Head of caudate nucleus (tissue), 42 donors: ENCODE measurements at regions not wholly inside any gene's neighbourhood (a gene's known extent, or its start where the extent isn't known, plus 50 kb on each side); places are given as distances from the start of the nearest gene placed in this dataset.

Experiments used
- DNase-seq, 42 donors: peaks; one replicate each; pipeline versions ENCODE4 v3.0.0 to v3.0.0-alpha.2; 2020 to 2021; ENCODE audit warnings: mixed read lengths in 7 of 42
- intact Hi-C: fragments of 100-400 bp; cut with DNase I; formaldehyde crosslinking; loops from one replicate; pipeline ENCODE4 v1.15.0; 2022

DNA sequence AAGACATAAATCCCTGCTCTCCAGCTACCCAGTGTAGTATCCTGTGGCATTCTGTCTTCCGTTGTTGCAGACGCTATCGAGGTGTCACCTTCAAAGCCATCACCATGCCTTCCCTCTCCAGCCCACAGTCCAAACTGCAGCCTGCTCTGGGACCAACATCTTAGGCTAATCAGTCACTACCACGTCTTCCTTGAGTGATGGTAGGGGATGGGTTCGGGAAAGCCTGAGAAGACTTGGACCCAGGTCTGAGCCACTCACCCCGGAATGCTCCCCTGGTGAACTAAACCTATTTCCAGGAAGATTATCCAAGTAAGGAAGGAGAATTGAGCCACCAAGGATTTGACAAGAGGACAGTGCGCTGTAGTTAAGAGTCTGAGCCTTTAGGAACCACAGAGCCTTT, 52.9 kb upstream of the IRX1 start:
- DNase-seq: no peak
- intact Hi-C loops: no loop called here

DNA sequence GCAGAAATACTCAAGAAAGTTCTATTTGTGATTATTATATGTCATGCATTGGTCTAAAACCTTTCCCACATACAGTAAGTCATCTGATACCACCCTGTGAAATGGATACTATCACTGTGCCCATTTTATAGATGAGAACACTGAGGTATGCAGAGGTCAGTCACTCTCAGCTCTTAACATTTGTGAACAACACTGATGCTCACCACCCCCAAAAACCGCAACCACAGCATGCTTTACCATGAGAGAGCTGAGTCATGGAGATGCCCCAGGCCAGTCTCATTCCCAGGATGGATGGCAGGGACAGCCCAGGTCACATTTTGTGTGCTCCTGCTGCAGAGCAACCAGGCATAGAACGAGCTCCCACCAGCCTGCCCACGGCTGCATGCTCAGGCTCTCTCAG, 53.5 kb upstream of the IRX1 start:
- intact Hi-C loops: no loop called here
- no peak for DNase-seq

DNA sequence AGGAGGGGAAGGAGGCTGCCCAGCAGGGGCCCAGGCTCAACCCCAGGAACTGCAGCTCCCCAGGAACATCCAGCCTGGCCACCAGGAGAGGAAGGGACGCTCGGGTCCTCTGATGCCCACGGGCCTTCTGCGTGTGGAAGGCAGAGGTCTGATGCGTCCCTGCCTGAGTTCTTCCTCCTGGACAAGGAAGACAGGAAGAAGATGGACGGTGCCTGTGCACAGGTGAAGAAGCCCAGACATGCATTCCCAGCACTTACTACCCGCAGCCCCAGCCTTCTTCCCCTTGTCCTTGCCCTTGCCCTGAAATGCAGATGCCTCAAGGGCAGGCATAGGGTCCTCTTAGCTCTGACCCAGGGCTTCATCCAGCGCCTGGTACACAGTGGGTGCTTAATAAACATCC, 56.7 kb upstream of the IRX1 start:
- DNase-seq: no peak
- intact Hi-C loops: no loop called here

DNA sequence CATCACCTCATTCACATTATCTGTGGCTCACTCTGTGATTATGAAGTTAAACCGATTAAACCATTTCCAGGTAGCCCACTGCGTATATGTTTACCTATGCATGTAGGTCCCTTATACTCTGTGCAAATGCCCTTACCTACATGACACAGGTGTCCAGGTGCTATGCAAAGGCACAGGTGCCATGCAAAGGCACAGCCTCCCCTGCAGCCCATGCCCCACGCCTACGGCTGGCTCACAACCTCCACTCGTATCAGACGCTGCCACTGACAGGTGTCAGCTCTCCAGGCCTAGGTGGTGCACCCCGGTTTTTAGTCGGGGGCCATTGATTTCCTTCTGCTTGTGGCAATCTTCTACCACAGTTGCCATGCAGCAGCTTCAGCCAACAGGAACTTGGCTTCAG, 57.7 kb upstream of the IRX1 start:
- no peak for DNase-seq
- intact Hi-C loops: no loop called here

DNA sequence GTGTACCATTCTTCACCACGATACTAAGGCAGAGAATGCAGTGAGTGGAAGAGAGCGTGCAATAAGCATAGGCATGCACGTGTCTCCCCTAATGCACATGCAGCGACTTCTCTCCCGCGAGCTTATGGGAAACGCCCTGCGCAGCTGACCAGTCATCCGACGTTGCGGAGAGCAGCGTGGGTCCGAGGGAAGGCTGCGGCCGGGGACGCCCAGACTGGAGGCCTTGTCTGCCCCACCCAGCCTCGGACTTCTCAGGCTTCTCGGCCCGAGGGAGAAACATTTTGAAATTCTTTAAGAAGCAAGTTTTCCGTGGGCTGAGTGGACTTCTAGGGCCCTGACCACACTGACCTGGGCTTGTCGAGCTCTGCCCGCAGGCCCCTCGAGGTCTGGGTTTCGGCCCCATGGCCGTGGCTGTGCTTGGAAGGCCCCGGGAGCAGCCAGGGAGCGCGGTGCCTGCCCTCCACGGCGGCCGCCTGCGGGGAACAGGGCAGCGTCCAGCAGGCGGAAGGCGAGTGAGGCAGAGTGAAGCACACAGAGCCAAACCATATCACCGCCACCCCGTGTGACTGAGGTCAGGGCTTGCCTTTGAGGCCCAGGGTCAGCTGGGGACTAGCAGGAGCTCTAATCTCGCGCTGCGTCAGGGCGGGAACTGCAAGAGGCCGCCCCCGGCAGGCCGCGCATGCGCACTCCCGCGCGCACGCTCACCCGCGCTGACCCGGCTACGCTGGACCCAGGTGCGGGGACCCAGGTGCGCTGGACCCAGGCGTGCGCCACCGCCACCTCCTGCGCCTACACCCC, 60.0 kb upstream of the IRX1 start:
- no peak for DNase-seq
- intact Hi-C loops: no loop called here

DNA sequence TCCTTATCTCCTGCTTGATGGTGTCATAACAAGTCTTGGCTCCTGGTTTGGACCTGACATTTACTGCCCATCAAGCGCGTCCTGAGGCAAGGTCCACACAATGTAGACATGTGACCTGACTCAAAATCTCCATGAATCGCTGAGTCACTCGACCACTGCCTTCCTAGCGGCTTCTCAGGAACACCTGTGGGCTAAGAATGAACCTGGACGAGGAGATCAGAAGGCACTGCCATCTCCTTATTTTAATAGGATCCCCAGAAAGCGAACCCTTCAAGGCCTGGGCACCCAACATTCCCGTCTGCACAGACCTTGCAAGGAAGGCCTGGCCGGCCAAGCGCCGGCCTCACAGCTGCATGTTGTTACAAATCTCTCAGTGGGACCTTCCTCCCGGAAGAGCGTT, 60.6 kb upstream of the IRX1 start:
- intact Hi-C loops: no loop called here
- DNase-seq: no peak

DNA sequence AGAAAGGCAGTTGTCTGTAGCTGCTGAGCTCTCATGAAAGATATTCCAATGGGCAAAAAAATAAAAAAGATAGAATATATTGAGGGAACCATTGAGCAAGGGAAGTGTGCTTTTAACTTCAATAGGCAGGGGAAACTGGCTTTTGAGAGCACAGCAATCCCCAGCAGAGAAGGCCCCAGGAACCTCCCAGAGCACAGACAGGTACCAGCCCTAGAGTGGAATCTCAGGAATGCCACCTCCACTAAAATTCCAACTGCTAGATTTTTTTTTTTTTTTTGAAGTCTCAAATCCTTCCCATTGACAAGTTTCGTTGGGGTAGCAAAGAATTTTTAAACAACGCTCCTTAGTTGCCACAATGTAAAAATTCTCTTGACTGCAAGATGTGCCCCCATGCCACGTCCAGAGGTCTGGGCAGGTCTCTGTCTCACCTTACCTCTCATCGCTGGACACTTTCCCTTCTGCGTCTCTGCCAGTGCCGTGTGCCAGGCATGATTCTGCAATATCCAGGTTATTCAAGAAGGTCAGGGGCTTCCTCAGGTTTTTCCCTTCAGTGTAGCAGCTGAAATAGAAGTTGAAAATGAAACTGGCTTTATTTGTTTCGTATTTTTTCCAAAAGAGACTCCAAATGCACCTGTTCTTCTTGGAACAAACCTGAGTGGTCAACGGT, 64.2 kb upstream of the IRX1 start:
- intact Hi-C loops: no loop called here
- DNase-seq: no peak

DNA sequence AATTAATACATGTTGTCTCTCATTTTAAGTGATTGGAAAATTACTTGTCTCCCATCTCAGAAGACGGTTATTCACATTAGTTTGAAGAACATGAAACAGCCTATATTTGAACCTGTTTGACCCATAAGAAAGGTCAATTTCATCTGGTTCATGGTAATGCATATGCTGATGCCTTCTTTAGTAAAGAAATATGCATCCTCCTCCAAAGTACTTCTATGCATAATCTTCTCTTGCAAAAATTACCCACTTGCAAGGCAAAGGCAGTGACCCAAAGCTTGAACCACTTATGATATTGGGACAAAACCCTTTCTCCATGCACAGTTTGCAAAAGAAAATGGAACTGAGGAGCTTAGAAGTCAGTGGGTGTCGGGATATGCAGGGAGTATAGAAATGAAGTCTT, 65.4 kb upstream of the IRX1 start:
- no peak for DNase-seq
- intact Hi-C loops: no loop called here

DNA sequence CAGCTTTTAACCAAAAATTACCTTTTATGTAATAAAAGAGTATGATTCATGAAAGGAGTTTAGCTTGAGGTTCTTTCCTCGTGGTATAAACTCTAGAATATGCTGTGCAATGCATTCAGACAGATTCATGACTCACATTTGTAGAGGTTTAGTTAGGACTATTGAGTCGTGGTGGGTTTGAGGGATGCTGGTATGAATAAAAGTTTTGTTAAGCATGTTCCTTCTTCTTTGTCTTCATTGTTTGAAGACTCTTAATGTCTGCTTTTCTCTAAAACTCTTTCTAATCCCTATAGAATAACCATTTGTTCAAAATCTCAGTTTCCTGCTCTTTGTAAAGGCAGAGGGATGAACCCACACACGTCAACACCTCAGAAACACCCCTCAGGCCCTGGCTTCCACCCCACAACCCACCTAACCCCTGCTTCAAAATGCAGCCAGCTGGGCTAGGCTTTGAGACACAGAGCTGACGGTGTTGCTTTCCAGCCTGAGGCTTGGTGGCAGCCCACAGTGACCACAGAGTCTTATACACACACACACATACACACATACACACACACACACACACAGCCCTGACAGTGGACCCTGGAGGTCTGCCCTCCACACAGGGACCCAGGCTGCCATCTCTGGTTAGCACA, 69.0 kb upstream of the IRX1 start:
- intact Hi-C loops: no loop called here

DNA sequence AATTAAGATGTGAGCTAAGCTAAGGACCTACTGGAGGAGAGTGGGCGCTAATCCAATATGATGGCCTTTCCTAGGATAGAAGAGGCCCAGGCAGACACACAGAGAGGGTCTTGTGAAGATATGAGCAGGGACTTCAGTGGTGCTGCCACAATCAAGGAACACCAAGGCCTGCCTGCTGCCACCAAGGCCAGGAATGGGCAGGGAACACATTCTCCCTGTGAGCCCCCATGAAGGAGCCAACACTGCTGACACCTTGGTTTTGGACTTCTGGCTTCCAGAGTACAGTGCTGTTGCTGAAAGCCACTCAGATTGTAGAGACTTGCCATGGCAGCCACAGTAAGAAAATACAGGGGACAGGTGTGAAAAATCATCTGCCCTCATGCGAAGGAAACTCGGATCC, 73.1 kb upstream of the IRX1 start:
- intact Hi-C loops: no loop called here

More for the DNA sequence above, 69.0 kb upstream of the IRX1 start:
- DNase-seq: no peak

DNA sequence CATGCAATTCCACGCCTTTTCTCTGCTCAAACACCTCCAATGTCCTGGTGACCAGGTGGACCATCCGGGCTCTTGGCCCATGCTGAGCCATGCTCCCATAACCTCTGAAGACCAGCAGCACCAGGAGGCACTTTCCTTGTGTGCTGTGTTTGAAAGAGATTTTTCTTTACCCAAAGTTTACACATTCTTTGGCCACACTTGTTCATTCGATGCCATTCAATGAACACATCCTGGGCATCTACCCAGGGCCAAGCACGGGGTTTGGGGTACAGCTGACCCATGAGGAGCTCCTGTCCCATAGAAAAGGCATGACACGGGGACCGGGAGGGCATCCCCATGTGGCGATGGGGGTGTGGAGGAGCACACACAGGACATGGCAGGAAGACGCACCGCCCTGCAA, 77.1 kb upstream of the IRX1 start:
- DNase-seq: no peak
- intact Hi-C loops: no loop called here

More for the DNA sequence above, 73.1 kb upstream of the IRX1 start:
- DNase-seq: no peak

DNA sequence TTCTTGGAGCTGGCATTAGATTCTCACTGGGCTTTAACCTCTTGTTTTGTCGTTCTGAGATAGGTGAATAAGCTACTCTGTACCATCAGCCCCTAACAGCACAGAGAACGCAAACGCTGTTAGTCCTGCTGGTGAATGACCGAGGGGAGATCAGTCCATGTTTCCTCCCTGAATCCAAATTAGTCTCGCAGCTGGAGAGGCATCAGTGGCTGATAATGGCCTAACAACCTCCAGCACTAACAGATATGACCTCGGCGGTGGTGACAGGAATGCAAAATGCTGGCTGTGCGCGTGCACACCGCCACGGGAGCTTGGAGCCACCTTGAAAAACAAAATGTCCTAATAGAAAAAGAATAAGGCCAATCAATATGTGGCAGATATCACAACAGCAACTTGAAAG, 77.6 kb upstream of the IRX1 start:
- DNase-seq: no peak
- intact Hi-C loops: no loop called here

DNA sequence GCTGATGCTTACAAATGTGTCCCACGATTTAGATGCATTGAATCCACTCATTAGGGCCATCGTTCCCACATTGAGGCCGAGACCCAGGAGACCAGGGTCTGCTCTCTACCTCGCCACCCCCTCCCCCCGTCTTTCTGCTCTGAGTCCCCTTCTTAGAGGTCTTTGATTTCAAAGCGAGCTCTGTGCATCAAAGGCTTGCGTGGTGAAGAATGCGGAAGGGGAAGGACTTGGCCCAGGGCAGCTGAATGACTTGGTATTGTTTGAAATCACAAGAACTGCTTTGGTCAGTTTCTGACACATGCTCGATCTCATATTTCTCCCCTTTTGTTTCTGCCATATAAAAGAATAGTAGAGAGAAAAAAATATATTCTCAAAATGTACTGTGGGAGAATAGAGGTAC, 78.3 kb upstream of the IRX1 start:
- DNase-seq: peak in 1 of 42 donors; percentile 6
- intact Hi-C loops: no loop called here

DNA sequence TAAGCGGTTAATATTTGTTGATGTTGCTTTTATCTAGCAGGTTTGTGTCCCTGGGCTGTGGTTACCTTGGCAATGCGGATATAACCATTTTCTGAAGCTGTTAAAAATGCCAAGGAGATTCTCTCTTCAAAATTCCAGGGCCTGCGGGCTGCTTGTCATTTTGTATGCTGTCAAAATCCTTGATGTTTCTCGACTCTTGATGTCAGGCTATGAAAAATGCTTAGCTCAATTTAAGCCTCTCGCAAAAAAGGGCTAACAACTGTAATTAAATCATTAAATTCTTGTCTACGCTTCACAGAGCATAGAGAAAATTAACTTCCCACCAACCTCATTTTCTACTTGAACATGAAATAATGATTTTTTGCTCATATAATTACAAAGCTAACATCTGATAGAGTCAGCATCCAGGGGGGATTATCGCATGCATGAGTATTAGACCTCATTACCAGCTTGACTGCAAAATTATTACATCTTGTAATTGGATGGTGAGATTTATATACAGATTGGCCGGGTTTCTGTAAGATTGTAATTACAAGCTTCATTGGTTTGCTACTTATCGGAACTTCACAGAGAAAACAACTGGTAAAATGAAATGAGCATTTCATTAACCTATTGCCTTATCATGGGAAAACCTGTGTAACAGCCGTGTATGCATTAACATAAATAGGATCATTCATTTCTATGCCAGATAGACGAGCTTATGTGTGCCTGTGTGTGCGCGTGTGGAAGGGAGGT, 83.1 kb upstream of the IRX1 start:
- intact Hi-C loops: no loop called here
- no peak for DNase-seq

DNA sequence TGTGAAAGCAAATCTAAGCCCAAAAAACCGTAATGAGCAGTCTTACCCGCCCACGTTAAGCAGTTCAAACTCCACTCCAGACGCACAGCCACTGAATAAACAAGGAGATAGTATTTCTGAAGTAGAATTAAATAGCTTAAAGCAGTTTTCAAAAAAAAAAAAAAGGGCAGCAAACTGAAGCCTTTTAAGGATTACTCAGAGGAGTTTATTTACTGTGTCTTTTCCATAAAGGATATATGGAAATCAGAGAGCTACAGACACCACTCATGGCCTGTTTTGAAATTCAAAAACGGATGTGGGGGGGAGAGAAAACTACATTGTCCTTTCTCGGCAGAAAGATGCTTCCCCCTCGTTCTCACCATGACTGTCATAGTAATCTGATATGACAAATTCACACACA, 83.7 kb upstream of the IRX1 start:
- intact Hi-C loops: no loop called here

DNA sequence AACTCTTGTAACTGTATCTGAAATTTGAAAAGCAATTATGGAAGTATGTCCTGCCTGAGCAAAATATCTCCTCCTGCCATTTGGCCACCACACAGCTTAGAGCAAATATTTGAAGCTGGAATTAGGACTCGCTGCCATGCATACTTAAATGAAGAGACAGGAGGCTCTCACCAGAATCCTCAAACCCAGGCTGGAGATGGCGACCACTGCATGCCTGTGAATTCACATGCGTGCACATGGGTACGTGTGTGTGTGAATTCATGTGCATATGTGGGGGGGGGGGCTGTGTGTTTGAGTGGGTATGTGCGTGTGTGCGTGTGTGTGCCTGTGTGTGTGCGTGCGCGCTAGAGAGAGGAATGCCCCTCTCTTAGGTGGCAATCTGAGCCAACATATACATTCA, 84.1 kb upstream of the IRX1 start:
- DNase-seq: no peak

More for the DNA sequence above, 83.7 kb upstream of the IRX1 start:
- no peak for DNase-seq

DNA sequence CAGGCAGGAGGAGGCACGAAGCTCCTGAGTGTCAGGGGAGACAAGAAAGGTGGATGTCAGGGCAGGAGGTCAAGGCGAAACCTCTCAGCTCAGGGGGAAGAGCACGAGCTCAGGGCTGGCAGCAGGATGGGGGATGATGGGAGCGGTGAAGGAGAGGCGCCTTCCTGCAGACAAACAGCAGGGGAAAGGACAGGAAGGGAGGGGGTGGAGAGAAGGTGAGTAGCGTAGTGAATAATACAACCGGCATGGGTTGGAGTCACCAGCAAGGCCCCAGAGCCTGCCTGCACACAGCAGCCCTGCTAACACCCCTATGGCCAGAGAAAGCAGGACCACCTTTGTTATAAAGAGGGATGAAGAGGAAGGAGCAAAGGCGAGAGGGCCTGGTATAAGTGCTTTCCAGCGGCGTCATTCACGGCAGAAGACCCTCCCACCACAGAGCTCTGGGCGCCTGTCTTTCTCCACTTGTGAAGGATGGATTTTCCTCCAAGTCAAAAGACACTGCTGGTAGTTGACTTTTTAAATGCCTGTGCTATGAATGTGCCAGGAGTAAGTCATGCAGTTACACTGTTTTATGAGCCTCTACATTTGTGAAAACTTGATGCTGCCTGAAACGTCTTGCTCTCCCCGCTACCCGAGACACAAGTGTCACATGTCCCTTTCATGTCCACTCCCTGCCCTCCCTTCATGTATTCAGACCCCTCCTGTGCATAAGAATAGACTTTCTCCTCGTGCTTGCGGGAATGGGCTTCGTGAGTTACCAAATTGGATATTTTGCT, 84.8 kb upstream of the IRX1 start:
- intact Hi-C loops: no loop called here
- DNase-seq: no peak

More for the DNA sequence above, 84.1 kb upstream of the IRX1 start:
- intact Hi-C loops: no loop called here

DNA sequence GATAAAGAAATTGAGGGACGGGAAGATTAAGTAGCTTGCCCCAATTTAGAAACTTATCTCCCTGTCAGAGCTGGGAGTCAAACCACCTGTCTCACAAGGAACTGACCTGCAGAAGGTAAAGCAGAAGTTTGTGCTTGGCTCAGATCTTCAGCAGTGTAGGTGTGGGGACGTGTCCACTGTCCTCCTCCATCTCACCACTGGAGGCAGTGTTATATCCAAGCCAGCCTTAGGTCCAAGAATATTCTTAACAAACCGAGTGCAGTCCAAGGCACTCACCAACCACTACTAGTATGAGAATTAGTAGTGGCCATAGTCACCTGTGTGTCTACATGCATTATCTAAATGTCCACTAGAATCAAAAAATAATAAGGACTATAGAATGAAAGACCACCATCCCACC, 86.3 kb upstream of the IRX1 start:
- intact Hi-C loops: no loop called here
- DNase-seq: no peak

DNA sequence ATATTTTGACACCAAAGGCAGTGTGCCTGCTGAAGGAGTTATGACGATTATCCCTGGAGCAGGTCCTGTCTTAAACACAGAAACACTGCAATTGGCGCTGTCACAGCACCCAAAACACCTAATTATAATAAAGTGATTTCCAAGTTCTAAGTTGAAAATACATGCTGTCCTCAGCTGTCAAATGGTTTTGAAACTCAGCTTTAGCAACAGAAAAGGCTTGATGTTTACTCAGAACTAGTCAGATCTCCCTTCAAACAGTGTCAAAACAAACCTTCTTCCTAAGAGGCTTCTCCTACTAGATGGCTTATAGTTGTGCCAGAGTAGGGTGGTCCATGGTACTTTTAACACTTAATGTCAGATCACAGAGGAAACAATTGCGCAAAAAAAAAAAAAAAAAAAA, 87.2 kb upstream of the IRX1 start:
- no peak for DNase-seq
- intact Hi-C loops: no loop called here
